HG02973 (cell line): ENCODE measurements at regions not wholly inside any gene's neighbourhood (a gene's known extent, or its start where the extent isn't known, plus 50 kb on each side); places are given as distances from the start of the nearest gene placed in this dataset.
"Not testable (repeated sequence)": the region's sequence is repeated elsewhere in the genome, so short reads cannot be mapped to it uniquely, and the experiment has no call there.

Experiments used
- ATAC-seq: cut with Tn5 transposase; IDR thresholded peaks from one replicate; pipeline ENCODE4 v1.9.1; 2021; ENCODE audit warnings: moderate library complexity; ENCODE audit not compliant: unreplicated experiment

GRCh38 chr5:124521461-124522230 is 224.8 kb downstream of the ZNF608 start:
- no peak for ATAC-seq

DNA sequence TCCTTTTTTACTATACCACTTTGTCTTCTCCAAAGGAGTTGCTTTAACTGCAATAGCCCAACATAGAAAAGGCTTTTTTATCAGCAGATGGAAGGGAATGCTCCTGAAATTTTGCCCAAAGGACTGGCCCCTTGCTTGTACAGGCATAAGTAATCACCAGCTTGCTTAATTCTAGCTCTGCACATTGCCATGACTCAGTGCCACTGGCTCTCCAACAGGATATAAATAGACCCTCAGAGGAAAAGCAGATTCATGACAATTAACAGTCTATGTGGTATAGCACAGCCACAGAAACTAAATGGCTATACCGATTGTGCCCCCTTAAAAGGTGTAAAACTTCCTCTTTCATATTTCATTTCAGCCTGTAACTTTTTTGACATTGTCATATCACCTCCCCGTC is 227.0 kb downstream of the ZNF608 start:
- peak; percentile 70 for ATAC-seq

DNA sequence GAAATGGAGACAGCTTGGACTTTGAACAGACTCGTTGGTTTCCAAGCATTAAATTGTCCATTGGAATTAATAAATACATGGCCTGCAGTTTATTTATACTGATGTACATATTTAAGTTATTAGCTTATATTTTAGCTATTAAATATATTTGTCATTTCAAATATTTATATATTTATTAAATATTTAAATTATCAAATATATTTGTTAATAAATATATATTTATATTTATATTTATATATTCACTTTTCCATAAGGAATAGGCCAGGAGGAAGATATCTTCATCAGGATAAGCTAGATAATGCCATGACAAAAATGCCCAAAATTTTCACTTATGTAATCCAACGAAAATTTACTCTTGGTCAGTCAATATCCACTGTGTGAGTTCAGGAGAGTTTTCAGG is 229.9 kb downstream of the ZNF608 start:
- no peak for ATAC-seq

DNA sequence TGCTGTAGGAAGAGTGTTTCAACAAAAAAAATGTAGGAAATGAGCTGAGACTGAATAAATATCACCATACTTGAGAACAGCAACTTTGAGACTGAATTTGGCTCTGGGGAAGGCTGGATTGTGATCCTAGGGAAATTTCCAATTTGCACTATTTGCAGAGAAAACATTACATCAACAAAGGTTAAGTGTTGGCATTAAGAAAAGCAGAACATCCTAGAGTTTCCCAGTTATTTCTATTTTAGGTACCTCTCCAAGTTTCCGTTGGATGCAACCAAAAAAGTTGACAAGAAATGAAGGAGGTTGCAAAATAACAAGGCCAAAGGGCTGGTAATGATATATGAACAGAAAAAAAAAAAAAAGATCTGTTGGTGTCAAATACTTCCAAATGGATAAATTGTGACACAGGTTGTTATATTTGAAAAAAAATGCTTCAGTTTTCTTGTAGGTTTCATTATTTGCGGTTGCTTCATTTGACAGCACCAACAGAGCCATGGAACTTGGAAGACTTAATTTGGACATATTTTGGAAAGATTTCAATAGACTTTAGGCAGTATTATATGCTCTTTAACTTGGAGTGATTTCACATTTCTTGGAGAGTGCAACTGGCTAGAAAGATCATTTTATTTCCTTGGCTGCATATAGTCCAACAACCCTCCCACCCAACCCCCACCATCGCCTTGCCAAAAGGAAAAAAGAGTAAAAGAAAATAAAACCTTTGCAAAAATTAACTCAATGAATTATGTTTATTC is 230.8 kb downstream of the ZNF608 start:
- no peak for ATAC-seq

- ATAC-seq = no peak
Observed at GRCh38 chr5:124514956-124515355, 231.5 kb downstream of the ZNF608 start.

DNA sequence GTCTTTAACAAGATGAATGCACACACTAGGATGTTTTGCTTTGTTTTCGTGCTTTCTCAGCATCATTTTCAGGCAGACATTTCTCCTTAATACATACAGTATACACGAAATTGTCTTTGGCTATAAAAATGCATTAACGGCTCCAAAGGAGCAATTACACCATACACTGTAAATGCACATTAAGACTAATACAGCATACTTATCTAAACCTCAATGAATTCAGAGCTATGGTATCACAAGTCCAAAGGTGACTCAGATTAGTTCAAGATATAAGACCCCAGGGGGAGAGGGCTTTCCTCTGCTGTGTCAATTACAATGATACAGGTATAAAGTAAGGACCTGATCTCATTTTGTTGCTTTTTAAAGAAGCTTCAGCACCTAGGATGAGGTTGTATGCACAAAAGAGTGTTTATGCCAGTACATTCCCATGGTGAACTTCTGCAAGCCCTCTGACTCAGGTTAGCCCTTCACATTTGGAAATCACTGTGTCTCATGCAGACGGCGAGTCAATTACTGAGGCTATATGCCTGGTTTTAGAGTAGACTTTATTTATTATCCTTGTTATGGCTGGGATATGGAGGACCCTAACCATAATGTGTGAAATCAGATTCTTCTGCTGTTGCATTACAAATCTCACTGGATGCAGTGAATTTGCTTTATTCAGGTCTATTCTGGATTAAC is 233.3 kb downstream of the ZNF608 start:
- no peak for ATAC-seq

- ATAC-seq = no peak
Observed at GRCh38 chr5:124512236-124512635, 234.2 kb downstream of the ZNF608 start.

GRCh38 chr5:124511791-124512190 is 234.6 kb downstream of the ZNF608 start:
- no peak for ATAC-seq

DNA sequence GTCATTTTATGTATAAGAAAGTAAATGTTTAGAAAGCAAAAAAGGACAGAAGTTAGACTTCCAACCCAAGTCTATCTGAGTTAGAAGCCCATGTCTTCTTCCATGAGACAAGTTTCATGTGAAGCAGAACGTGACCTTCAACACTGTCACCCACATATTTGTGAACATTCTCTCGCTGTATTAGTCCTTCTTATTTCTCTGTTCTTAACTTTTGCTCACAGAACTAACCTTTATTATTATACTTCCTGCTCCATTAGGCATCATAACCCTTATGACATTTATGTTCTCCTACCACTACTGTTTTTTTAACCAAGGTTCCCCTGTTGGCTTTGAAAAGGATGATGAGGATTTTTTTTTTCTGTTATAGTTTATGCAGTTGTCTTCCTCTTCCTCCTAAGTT is 238.8 kb downstream of the ZNF608 start:
- ATAC-seq = no peak

GRCh38 chr5:124504081-124504916 is 242.1 kb downstream of the ZNF608 start:
- peak; percentile 93 for ATAC-seq

DNA sequence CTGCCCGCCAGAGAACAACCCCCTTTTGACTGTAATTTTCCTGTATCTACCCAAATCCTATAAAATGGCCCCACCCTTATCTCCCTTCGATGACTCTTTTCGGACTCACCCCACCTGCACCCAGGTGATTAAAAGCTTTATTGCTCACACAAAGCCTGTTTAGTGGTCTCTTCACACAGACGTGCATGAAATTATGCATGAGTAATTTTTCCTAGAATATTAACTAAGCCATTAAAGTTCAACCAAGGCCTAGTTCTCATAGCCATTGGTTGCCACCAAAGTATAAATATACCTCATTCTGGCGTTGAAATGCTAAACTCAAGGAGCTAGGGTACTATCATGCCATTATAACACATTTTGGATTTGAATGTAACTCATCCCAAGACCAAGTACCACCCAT is 243.9 kb downstream of the ZNF608 start:
- no peak for ATAC-seq

DNA sequence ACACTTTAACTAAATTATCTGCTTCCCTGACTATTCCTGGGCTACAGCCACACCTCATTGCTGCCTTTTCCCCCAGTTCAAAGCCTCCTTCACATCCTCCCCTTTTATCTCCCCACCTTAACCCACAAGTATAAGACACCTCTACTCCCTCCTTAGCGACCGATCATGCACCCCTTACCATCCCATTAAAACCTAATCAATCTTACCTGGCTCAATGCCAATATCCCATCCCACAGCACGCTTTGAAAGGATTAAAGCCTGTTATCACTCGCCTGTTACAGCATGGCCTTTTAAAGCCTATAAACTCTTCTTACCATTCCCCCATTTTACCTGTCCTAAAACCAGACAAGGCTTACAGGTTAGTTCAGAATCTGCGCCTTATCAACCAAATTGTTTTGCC is 246.6 kb downstream of the ZNF608 start:
- not testable (repeated sequence) for ATAC-seq

- ATAC-seq = not testable (repeated sequence)
Observed at GRCh38 chr5:124496968-124497367, 249.5 kb downstream of the ZNF608 start.

DNA sequence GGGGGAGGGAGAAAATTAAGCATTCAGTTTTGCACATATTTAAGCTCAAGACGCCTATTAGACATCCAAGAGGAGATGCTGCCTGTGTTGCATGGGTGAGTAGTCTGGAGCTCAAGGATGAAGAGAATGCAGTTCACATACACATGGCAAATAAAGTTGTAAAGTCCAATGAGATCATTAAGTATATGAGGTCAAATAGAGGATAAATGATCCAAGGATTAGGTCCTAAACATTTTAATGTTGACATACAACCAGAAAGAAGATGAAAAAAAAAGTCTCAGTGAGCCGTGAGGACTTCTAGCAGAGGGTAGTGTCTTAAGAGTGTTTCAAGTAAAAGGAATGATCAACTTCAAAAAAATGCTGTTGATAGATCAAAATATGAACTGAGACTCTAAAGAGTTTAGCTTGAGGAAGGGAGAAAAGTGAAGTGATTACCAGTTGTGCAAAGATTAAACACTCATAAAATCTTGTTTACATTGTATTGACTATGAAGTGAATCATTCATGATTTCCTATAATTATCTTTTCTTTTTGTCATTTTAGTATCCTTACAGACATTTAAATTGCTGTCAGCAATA is 251.8 kb downstream of the ZNF608 start:
- ATAC-seq = no peak

DNA sequence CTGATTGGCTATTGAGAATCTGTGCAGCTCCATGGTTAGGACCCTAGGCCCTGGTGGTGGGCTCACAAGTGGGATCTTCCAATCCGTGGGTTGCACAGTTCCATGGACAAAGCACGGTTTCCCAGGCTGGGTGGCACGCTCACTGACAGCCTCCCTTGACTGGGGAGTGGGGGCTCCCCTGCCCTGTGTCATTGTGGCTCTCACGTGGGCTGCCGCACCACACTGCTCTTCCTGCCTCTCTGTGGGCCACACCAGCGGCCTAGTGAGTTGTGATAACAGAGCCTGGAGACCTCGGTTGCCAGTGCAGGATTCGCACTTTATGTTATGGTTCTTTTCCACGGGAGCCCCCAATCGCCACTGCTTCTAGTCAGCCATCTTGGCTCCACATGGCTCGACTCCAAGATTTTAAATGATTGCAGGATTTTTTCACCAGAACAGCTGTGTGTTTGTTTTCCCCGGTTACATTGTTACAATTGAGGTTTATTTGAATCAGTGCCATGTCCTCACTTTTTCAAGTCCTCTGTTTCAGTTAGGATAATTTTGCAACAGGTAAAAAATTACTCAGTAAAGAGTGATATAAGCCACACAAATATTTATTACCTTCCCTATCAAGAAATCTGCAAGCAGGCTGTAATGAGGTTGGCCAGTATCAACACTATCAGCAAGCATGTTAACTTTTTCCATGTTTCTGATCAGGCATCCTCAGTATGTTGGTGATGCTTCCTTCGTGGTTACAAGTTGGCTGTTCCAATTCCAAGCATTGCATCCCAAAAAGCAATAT is 253.8 kb downstream of the ZNF608 start:
- no peak for ATAC-seq

DNA sequence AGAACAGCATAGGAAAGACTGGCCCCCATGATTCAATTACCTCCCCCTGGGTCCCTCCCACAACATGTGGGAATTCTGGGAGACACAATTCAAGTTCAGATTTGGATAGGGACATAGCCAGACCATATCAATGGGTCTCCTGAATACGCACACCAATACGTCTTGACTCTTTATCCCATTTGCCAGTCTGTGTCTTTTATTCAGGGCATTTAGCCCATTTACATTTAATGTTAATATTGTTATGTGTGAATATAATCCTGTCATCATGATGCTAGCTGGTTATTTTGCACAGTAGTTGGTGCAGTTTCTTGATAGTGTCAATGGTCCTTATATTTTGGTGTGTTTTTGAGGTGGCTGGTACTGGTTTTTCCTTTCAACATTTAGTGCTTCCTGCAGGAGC is 256.1 kb downstream of the ZNF608 start:
- not testable (repeated sequence) for ATAC-seq

- ATAC-seq = no peak
Observed at GRCh38 chr5:124481419-124481818, 265.0 kb downstream of the ZNF608 start.

GRCh38 chr5:124480964-124481363 is 265.5 kb downstream of the ZNF608 start:
- no peak for ATAC-seq

DNA sequence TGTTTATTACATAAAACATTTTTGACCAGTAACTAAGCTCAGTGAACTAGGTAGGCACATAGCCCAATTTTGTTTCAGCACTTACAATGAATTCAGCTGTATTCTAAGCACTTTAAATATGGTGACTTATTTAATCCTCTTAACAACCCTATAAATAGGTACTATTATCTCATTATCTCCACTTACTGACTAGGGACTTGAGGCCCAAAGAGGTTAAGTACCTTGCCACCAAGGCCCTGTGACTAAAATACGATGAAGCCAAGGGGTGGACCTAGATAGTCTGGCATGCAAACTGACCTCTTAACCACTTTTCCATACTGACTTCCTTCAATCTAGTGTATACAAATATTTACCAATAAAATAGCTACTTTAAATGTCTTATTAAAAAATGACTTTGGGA is 266.4 kb downstream of the ZNF608 start:
- ATAC-seq = no peak

DNA sequence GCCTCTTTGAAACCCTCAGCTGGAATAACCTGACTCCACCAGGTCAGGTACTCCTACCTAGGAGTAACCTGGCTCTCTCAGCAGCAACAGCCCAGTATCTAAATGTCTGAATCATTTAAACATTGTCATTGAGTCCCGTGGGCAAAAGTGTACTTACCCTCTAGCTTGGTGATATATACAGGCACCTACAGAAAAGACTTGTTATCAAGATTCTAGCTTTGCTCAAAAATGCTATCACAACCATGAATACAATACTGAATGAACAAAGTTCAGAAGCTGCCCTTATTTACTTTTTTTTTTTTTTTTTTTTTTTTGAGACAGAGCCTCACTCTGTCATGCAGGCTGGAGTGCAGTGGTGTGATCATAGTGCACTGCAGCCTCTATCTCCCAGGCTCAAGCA is 268.2 kb downstream of the ZNF608 start:
- ATAC-seq = no peak
